ENCODE measurements at regions not wholly inside any gene's neighbourhood (a gene's known extent, or its start where the extent isn't known, plus 50 kb on each side); places are given as distances from the start of the nearest gene placed in this dataset.

DNA sequence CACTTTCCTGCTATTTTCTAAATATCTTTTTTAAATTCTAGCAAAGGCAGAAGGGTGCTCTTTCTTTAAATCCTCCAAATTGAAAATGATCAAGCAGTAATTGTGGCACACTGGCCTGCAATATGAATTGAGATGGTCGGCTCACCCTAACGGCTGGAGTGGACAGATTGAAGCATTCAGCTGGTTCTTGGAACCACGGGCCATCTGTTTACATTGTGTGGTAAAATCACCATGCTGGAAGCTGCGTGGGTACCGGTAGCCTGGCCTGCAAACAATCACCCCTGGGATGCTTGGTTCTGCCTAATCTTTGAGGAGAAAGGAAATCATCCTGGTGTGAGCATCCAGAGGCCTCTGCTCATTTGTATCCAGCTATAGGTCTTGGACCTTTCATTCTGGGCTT is 289.3 kb downstream of the ZNF608 start:
- in situ Hi-C loops (cut with HindIII; ENCODE audit: extremely low pct_ligation_motif_present, low pct_unique_long_range_greater_than_20kb) (no loop called here), intact Hi-C loops (cut with micrococcal nuclease; ENCODE audit: unreplicated experiment) (no loop called here)
- ATAC-seq, result no peak
- H3K4me3 ChIP-seq (replicated peaks in 1 of 3; ENCODE audit: insufficient read depth in 1 of 3, low read depth in 2 of 3, low read length in 3 of 3), result no peak overlapping the region
- no peaks in the 10 kb centered on the region for H4K20me1 ChIP-seq (ENCODE audit: insufficient read depth, low read length)
- H3K4me2 ChIP-seq (ENCODE audit: low read depth, low read length), result no peak overlapping the region
- no peak overlapping the region for H2AFZ ChIP-seq (ENCODE audit: low read length)
- H3K27me3 ChIP-seq (ENCODE audit: control insufficient read depth in 1 of 2, insufficient read depth in 2 of 2, low read length in 2 of 2), result no peaks in the 10 kb centered on the region
- H3K36me3 ChIP-seq (replicated peaks in 1 of 2; ENCODE audit: control insufficient read depth in 1 of 2, insufficient read depth in 2 of 2, low read length in 2 of 2), result no peaks in the 10 kb centered on the region
- H3K4me1 ChIP-seq (ENCODE audit: insufficient read depth, low read length), result no peaks in the 10 kb centered on the region
- 20% methylated on average over 5 of the region's 5 CpGs for WGBS (ENCODE audit: low lambda C conversion rate)
- H3K27ac ChIP-seq (ENCODE audit: extremely low read length, insufficient read depth, low read length), result no peak overlapping the region
- no peak for FAIRE-seq
- no peaks in the 10 kb centered on the region for H3K79me2 ChIP-seq (ENCODE audit: insufficient read depth, low read length)
- H3K9ac ChIP-seq (ENCODE audit: insufficient read depth, low read depth, low read length), result no peak overlapping the region
- TF ChIP-seq ZNF20 (CRISPR knock-in tag; IDR thresholded peaks at IDR 0.05) (no peak), FOXM1 (CRISPR knock-in tag; IDR thresholded peaks at IDR 0.05) (no peak), ZNF232 (CRISPR knock-in tag; IDR thresholded peaks at IDR 0.05; ENCODE audit: borderline replicate concordance) (no peak), STAT5B (CRISPR knock-in tag; IDR thresholded peaks at IDR 0.05) (no peak), NCOA1 (CRISPR knock-in tag; IDR thresholded peaks at IDR 0.05) (no peak)
- TF ChIP-seq, protein P1, sequence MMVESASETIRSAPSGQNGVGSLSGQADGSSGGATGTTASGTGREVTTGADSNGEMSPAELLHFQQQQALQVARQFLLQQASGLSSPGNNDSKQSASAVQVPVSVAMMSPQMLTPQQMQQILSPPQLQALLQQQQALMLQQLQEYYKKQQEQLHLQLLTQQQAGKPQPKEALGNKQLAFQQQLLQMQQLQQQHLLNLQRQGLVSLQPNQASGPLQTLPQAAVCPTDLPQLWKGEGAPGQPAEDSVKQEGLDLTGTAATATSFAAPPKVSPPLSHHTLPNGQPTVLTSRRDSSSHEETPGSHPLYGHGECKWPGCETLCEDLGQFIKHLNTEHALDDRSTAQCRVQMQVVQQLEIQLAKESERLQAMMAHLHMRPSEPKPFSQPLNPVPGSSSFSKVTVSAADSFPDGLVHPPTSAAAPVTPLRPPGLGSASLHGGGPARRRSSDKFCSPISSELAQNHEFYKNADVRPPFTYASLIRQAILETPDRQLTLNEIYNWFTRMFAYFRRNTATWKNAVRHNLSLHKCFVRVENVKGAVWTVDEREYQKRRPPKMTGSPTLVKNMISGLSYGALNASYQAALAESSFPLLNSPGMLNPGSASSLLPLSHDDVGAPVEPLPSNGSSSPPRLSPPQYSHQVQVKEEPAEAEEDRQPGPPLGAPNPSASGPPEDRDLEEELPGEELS (CRISPR knock-in tag; IDR thresholded peaks at IDR 0.05), result no peak
- TF ChIP-seq, protein P2, sequence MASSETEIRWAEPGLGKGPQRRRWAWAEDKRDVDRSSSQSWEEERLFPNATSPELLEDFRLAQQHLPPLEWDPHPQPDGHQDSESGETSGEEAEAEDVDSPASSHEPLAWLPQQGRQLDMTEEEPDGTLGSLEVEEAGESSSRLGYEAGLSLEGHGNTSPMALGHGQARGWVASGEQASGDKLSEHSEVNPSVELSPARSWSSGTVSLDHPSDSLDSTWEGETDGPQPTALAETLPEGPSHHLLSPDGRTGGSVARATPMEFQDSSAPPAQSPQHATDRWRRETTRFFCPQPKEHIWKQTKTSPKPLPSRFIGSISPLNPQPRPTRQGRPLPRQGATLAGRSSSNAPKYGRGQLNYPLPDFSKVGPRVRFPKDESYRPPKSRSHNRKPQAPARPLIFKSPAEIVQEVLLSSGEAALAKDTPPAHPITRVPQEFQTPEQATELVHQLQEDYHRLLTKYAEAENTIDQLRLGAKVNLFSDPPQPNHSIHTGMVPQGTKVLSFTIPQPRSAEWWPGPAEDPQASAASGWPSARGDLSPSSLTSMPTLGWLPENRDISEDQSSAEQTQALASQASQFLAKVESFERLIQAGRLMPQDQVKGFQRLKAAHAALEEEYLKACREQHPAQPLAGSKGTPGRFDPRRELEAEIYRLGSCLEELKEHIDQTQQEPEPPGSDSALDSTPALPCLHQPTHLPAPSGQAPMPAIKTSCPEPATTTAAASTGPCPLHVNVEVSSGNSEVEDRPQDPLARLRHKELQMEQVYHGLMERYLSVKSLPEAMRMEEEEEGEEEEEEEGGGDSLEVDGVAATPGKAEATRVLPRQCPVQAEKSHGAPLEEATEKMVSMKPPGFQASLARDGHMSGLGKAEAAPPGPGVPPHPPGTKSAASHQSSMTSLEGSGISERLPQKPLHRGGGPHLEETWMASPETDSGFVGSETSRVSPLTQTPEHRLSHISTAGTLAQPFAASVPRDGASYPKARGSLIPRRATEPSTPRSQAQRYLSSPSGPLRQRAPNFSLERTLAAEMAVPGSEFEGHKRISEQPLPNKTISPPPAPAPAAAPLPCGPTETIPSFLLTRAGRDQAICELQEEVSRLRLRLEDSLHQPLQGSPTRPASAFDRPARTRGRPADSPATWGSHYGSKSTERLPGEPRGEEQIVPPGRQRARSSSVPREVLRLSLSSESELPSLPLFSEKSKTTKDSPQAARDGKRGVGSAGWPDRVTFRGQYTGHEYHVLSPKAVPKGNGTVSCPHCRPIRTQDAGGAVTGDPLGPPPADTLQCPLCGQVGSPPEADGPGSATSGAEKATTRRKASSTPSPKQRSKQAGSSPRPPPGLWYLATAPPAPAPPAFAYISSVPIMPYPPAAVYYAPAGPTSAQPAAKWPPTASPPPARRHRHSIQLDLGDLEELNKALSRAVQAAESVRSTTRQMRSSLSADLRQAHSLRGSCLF (CRISPR knock-in tag; IDR thresholded peaks at IDR 0.05; ENCODE audit: borderline replicate concordance), result no peak
- ChIA-PET POLR2A (no interaction called here), CTCF (ENCODE audit: low intra/inter-chr PET ratio, low total read pairs) (no interaction called here)
- DNase-seq (ENCODE audit: low spot score), result no peak
- H3K9me3 ChIP-seq (ENCODE audit: low read length), result no peaks in the 10 kb centered on the region
- no TSS peak for BruUV-seq (replicated peaks)
